OCI-LY7 (cell line): ENCODE measurements at regions not wholly inside any gene's neighbourhood (a gene's known extent, or its start where the extent isn't known, plus 50 kb on each side); places are given as distances from the start of the nearest gene placed in this dataset.

ENCODE experiments used
- BruUV-seq: library from RNA; stranded (reverse); fragments of 400-500 nt; replicated peaks from 2 replicates; lab custom pipeline; 2021; lab: Mats Ljungman, UMichigan
- CTCF ChIA-PET: fragments of 300-600 bp; sonication (Branson Sonifier 250); formaldehyde crosslinking; loops from one replicate; lab custom pipeline; 2022; ENCODE audit warnings: antibody characterized with exemption; ENCODE audit not compliant: unreplicated experiment; lab: Charles Lee
- POLR2A ChIA-PET: fragments of 300-600 bp; sonication (Branson Sonifier 250); formaldehyde crosslinking; loops from one replicate; lab custom pipeline; 2022; ENCODE audit warnings: antibody characterized with exemption; lab: Charles Lee
- DNase-seq: peaks from one replicate; pipeline ENCODE4 v3.0.0-alpha.2; 2015; ENCODE audit warnings: low spot score
- H2AFZ ChIP-seq: fragments of 200-600 bp; sonication (generic), shearing (Covaris generic); 2 replicates; pipeline ENCODE4 v1.6.1; 2014; ENCODE audit warnings: mild to moderate bottlenecking, antibody characterized with exemption, low read length, moderate library complexity
- H3K27ac ChIP-seq: fragments of 200-600 bp; sonication (generic); 2 replicates; pipeline ENCODE4 v1.5.1; 2014; ENCODE audit warnings: mixed run types, low read depth, mild to moderate bottlenecking, moderate library complexity, low read length, inconsistent platforms; ENCODE audit not compliant: poor library complexity, severe bottlenecking
- H3K36me3 ChIP-seq: fragments of 200-600 bp; sonication (generic); 2 replicates; pipeline ENCODE4 v1.6.1; 2014; ENCODE audit warnings: mild to moderate bottlenecking, antibody characterized with exemption, low read length, moderate library complexity, mixed read lengths; ENCODE audit not compliant: insufficient read depth
- H3K4me1 ChIP-seq: fragments of 200-600 bp; sonication (generic); 2 replicates; pipeline ENCODE4 v1.5.1; 2014; ENCODE audit warnings: mild to moderate bottlenecking, low read length; ENCODE audit not compliant: insufficient read depth, poor library complexity, severe bottlenecking
- H3K4me2 ChIP-seq: fragments of 200-600 bp; sonication (generic); 2 replicates; pipeline ENCODE4 v1.6.1; 2014; ENCODE audit warnings: mild to moderate bottlenecking, low read length
- H3K4me3 ChIP-seq: fragments of 200-600 bp; sonication (generic); 2 replicates; pipeline ENCODE4 v1.5.1; 2014; ENCODE audit warnings: mild to moderate bottlenecking, low read depth, low read length; ENCODE audit not compliant: poor library complexity, severe bottlenecking
- H3K79me2 ChIP-seq: fragments of 200-600 bp; sonication (generic); 2 replicates; pipeline ENCODE4 v1.6.1; 2016; ENCODE audit warnings: low read depth, mild to moderate bottlenecking, low read length, moderate library complexity, mixed read lengths; ENCODE audit not compliant: insufficient read depth
- H3K9me2 ChIP-seq: fragments of 200-600 bp; sonication (generic); 2 replicates; pipeline ENCODE4 v1.6.1; 2016; ENCODE audit warnings: mild to moderate bottlenecking, low read length, mixed read lengths; ENCODE audit not compliant: insufficient read depth
- H3K9me3 ChIP-seq: fragments of 200-600 bp; sonication (generic); 2 replicates; pipeline ENCODE4 v1.6.1; 2014; ENCODE audit warnings: mild to moderate bottlenecking, mixed run types, low read length, mixed read lengths
- H4K20me1 ChIP-seq: fragments of 200-600 bp; sonication (generic); 2 replicates; pipeline ENCODE4 v1.6.1; 2014; ENCODE audit warnings: mild to moderate bottlenecking, antibody characterized with exemption, low read length, moderate library complexity, mixed read lengths; ENCODE audit not compliant: insufficient read depth
- EZH2phosphoT487 ChIP-seq: fragments of 200-600 bp; sonication (generic); IDR thresholded peaks from 2 replicates; pipeline ENCODE4 v1.6.1; 2018; ENCODE audit warnings: low read depth, borderline replicate concordance, mild to moderate bottlenecking, mixed run types, antibody characterized with exemption, low read length, moderate library complexity, mixed read lengths
- intact Hi-C: fragments of 100-400 bp; cut with micrococcal nuclease; formaldehyde crosslinking; loops from one replicate; pipeline ENCODE4 v1.10.0; 2022; ENCODE audit not compliant: unreplicated experiment
- TF ChIP-seq, protein P1 (sequence below): fragments of 200-600 bp; sonication (generic); conservative IDR thresholded peaks from 2 replicates; pipeline ENCODE4 v1.5.1; 2014; ENCODE audit warnings: mild to moderate bottlenecking, antibody characterized with exemption, low read length, moderate library complexity, mixed read lengths

DNA sequence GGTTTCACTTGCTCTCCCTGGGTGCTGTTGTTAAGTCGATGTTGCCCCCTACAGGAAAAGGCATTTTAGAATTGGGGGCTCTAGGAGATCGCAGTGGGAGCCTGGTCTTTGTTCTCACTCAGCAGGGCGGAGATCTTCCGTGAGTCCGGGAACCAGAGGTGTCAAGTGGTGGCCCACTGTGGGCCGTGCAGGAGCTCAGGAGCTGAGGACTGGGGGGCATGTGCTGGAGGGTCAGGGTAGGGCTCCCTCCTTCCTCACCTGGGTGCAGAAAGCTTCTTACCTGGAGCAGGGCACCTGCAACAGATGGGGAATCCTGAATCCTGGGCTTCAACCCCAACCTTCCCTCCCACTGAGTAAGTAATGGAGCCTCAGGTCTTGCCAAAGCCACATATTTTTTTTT is 392.7 kb downstream of the NPHP4 start:
- H3K9me2 ChIP-seq: no peaks in the 10 kb centered on the region
- no peak overlapping the region for H3K4me2 ChIP-seq
- no peak overlapping the region for H3K4me3 ChIP-seq
- H3K27ac ChIP-seq: no peak overlapping the region
- POLR2A ChIA-PET: no interaction called here
- H4K20me1 ChIP-seq: no peaks in the 10 kb centered on the region
- no peak for TF ChIP-seq EZH2phosphoT487
- TF ChIP-seq, protein P1, sequence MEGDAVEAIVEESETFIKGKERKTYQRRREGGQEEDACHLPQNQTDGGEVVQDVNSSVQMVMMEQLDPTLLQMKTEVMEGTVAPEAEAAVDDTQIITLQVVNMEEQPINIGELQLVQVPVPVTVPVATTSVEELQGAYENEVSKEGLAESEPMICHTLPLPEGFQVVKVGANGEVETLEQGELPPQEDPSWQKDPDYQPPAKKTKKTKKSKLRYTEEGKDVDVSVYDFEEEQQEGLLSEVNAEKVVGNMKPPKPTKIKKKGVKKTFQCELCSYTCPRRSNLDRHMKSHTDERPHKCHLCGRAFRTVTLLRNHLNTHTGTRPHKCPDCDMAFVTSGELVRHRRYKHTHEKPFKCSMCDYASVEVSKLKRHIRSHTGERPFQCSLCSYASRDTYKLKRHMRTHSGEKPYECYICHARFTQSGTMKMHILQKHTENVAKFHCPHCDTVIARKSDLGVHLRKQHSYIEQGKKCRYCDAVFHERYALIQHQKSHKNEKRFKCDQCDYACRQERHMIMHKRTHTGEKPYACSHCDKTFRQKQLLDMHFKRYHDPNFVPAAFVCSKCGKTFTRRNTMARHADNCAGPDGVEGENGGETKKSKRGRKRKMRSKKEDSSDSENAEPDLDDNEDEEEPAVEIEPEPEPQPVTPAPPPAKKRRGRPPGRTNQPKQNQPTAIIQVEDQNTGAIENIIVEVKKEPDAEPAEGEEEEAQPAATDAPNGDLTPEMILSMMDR: no peak
- H3K4me1 ChIP-seq: no peaks in the 10 kb centered on the region
- intact Hi-C loops: no loop called here
- no TSS peak for BruUV-seq
- CTCF ChIA-PET: no interaction called here
- DNase-seq: no peak
- no peaks in the 10 kb centered on the region for H3K36me3 ChIP-seq
- H3K9me3 ChIP-seq: no peaks in the 10 kb centered on the region
- no peaks in the 10 kb centered on the region for H3K79me2 ChIP-seq
- no peak overlapping the region for H2AFZ ChIP-seq

DNA sequence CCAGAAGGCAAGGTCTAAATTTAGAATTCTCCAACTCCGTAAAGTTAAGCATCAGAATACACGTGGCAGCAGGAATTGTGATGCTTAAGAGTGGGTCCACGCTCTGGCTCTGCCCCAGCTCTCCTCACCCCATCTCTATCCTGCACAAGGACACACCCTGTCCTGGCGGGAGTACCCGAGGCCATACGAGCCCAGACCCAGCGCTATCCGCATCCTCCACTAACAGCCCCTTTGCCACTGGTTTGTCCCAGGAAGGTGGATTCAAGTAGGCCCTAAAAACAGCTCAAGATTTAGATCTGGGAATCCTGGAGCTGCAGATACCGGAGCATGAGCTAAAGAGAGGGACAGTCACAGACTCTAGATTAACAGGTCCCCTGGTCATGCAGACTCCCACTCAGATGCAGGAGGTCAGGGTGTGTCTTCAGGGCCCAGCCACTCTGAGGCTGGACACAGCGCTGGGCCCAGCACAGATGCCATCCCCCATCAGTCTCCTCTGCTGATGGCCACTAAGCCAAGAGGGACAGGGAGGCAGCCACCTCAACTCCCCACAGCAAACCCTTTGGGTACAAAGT is 393.3 kb downstream of the NPHP4 start:
- CTCF ChIA-PET: interaction anchor here (0.7 kb wide), 1 partner anchor 22 kb away, joined by 3 read pairs; no protein-coding TSS in a partner anchor

More for the DNA sequence above, 393.3 kb downstream of the NPHP4 start:
- no peaks in the 10 kb centered on the region for H3K4me1 ChIP-seq
- no peaks in the 10 kb centered on the region for H4K20me1 ChIP-seq
- no peak overlapping the region for H3K4me2 ChIP-seq
- no peak overlapping the region for H3K27ac ChIP-seq
- H3K79me2 ChIP-seq: no peaks in the 10 kb centered on the region
- intact Hi-C loops: no loop called here
- no peaks in the 10 kb centered on the region for H3K36me3 ChIP-seq
- no peak overlapping the region for H2AFZ ChIP-seq
- no peak overlapping the region for H3K4me3 ChIP-seq
- no peak for DNase-seq
- no TSS peak for BruUV-seq
- TF ChIP-seq, protein P1: no peak; the same call in 1 of the 2 replicates
- TF ChIP-seq EZH2phosphoT487: no peak
- no peaks in the 10 kb centered on the region for H3K9me3 ChIP-seq
- no peaks in the 10 kb centered on the region for H3K9me2 ChIP-seq
- POLR2A ChIA-PET: no interaction called here
